ENCODE measurements at regions not wholly inside any gene's neighbourhood (a gene's known extent, or its start where the extent isn't known, plus 50 kb on each side); places are given as distances from the start of the nearest gene placed in this dataset.
A peak's percentile ranks its signal among the peaks of the same experiment; 100 is the strongest.

- no peak for DNase-seq
- TF ChIP-seq POLR2A (IDR thresholded peaks at IDR 0.05; ENCODE audit: low read length) (no peak), GATA1 (IDR thresholded peaks at IDR 0.05; ENCODE audit: low read depth, low read length) (no peak)
Measured at GRCh38 chr7:31214751-31215150, 125.8 kb downstream of the NEUROD6 start.

- no peak for TF ChIP-seq GATA1 (IDR thresholded peaks at IDR 0.05; ENCODE audit: low read depth, low read length)
- TF ChIP-seq POLR2A (IDR thresholded peaks at IDR 0.05; ENCODE audit: low read length), result no peak
- no peak for DNase-seq
Measured at GRCh38 chr7:31211281-31211680, 129.2 kb downstream of the NEUROD6 start.

GRCh38 chr7:31204071-31204470 lies 136.5 kb downstream of the NEUROD6 start:
- TF ChIP-seq POLR2A (IDR thresholded peaks at IDR 0.05; ENCODE audit: low read length) (no peak), GATA1 (IDR thresholded peaks at IDR 0.05; ENCODE audit: low read depth, low read length) (no peak)
- no peak for DNase-seq

GRCh38 chr7:31203551-31203950 lies 137.0 kb downstream of the NEUROD6 start:
- TF ChIP-seq GATA1 (IDR thresholded peaks at IDR 0.05; ENCODE audit: low read depth, low read length) (no peak), POLR2A (IDR thresholded peaks at IDR 0.05; ENCODE audit: low read length) (no peak)
- DNase-seq, result no peak

- no peak for DNase-seq
- no peak for TF ChIP-seq GATA1 (IDR thresholded peaks at IDR 0.05; ENCODE audit: low read depth, low read length)
- TF ChIP-seq POLR2A (IDR thresholded peaks at IDR 0.05; ENCODE audit: low read length), result no peak
Measured at GRCh38 chr7:31202801-31203200, 137.7 kb downstream of the NEUROD6 start.

- TF ChIP-seq POLR2A (IDR thresholded peaks at IDR 0.05; ENCODE audit: low read length) (no peak), GATA1 (IDR thresholded peaks at IDR 0.05; ENCODE audit: low read depth, low read length) (no peak)
- DNase-seq, result peak; percentile 28 to 44
Measured at GRCh38 chr7:31192986-31193385, 140.9 kb downstream of the ADCYAP1R1 start.

GRCh38 chr7:31190906-31191305 lies 138.8 kb downstream of the ADCYAP1R1 start:
- DNase-seq, result peak; percentile 7
- no peak for TF ChIP-seq POLR2A (IDR thresholded peaks at IDR 0.05; ENCODE audit: low read length)

GRCh38 chr7:31186202-31186601 lies 134.1 kb downstream of the ADCYAP1R1 start:
- no peak for DNase-seq
- TF ChIP-seq POLR2A (IDR thresholded peaks at IDR 0.05; ENCODE audit: low read length) (no peak), GATA1 (IDR thresholded peaks at IDR 0.05; ENCODE audit: low read depth, low read length) (no peak)

GRCh38 chr7:31175672-31176071 lies 123.6 kb downstream of the ADCYAP1R1 start:
- no peak for DNase-seq
- no peak for TF ChIP-seq GATA1 (IDR thresholded peaks at IDR 0.05; ENCODE audit: low read depth, low read length)
- TF ChIP-seq POLR2A (IDR thresholded peaks at IDR 0.05; ENCODE audit: low read length), result no peak

GRCh38 chr7:31171984-31172383 lies 119.9 kb downstream of the ADCYAP1R1 start:
- DNase-seq, result no peak
- no peak for TF ChIP-seq GATA1 (IDR thresholded peaks at IDR 0.05; ENCODE audit: low read depth, low read length)
- no peak for TF ChIP-seq POLR2A (IDR thresholded peaks at IDR 0.05; ENCODE audit: low read length)

- TF ChIP-seq GATA1 (IDR thresholded peaks at IDR 0.05; ENCODE audit: low read depth, low read length), result no peak
- peak; percentile 3 for DNase-seq
Measured at GRCh38 chr7:31171216-31171785, 119.2 kb downstream of the ADCYAP1R1 start.
